HepG2 (cell line): ENCODE measurements at regions not wholly inside any gene's neighbourhood (a gene's known extent, or its start where the extent isn't known, plus 50 kb on each side); places are given as distances from the start of the nearest gene placed in this dataset.

Experiments
- ATAC-seq: fragments of 200-7000 bp; cut with Tn5 transposase; 3 replicates; pipeline ENCODE4 v1.9.1; 2020; ENCODE audit warnings: mild to moderate bottlenecking, moderate library complexity
- BruUV-seq: library from RNA; stranded (reverse); fragments of 400-500 nt; replicated peaks from 2 replicates; lab custom pipeline; 2021; lab: Mats Ljungman, UMichigan
- CTCF ChIA-PET: fragments of 300-600 bp; formaldehyde crosslinking; extraction: SDS; loops from one replicate; lab custom pipeline; 2021; ENCODE audit warnings: low total read pairs, inconsistent platforms, low intra/inter-chr PET ratio; lab: Yijun Ruan, JAX
- POLR2A ChIA-PET: fragments of 350-600 bp; sonication (Branson Sonifier 250); formaldehyde crosslinking; loops from one replicate; lab custom pipeline; 2020; ENCODE audit warnings: antibody characterized with exemption, inconsistent platforms; lab: Yijun Ruan, JAX
- DNase-seq: peaks from one replicate; pipeline ENCODE4 v3.0.0-alpha.2; 2015; ENCODE audit warnings: low spot score
- FAIRE-seq: peaks from 3 replicates; lab custom pipeline; 2011; peaks lifted over from hg19 to GRCh38; lab: Jason Lieb, UNC
- H2AFZ ChIP-seq: one replicate; pipeline ENCODE4 v1.6.1; 2011; ENCODE audit warnings: low read length, inconsistent platforms
- H3K27ac ChIP-seq: fragments of 300-600 bp; 3 replicates; pipeline ENCODE4 v1.8.0; 2011; ENCODE audit warnings: mixed run types, mild to moderate bottlenecking, mixed read lengths, low read length, inconsistent platforms; ENCODE audit not compliant: insufficient read depth; ENCODE audit errors: extremely low read length
- H3K27me3 ChIP-seq, 2 experiments: fragments of 200-600 bp in 1 of 2; 2 replicates in 1 of 2; 3 replicates in 1 of 2; pipeline versions ENCODE4 v1.6.0 to v1.8.0; 2011; ENCODE audit warnings: low read length in 2 of 2, mild to moderate bottlenecking in 2 of 2, moderate library complexity in 2 of 2, inconsistent platforms in 1 of 2; ENCODE audit not compliant: insufficient read depth in 2 of 2, control insufficient read depth in 1 of 2
- H3K36me3 ChIP-seq, 2 experiments: fragments of 200-600 bp in 1 of 2; replicated peaks in 1 of 2; 2 replicates in 1 of 2; 3 replicates in 1 of 2; pipeline versions ENCODE4 v1.5.1 to v1.8.0; 2011; ENCODE audit warnings: low read length in 2 of 2, inconsistent platforms in 1 of 2; ENCODE audit not compliant: insufficient read depth in 2 of 2, control insufficient read depth in 1 of 2
- H3K4me1 ChIP-seq: 2 replicates; pipeline ENCODE4 v1.5.1; 2012; ENCODE audit warnings: low read length, inconsistent platforms; ENCODE audit not compliant: insufficient read depth
- H3K4me2 ChIP-seq: 2 replicates; pipeline ENCODE4 v1.6.0; 2011; ENCODE audit warnings: low read depth, low read length, inconsistent platforms
- H3K4me3 ChIP-seq, 3 experiments: fragments of 200-600 bp in 1 of 3; sonication (generic), shearing (Covaris generic) in 1 of 3; replicated peaks in 1 of 3; 2 replicates each; pipeline ENCODE4 v1.5.1; 2011 to 2016; ENCODE audit warnings: low read length in 3 of 3, inconsistent platforms in 2 of 3, low read depth in 2 of 3, mild to moderate bottlenecking in 2 of 3, control low read depth in 1 of 3, mixed read lengths in 1 of 3; ENCODE audit not compliant: insufficient read depth in 1 of 3
- H3K79me2 ChIP-seq: one replicate; pipeline ENCODE4 v1.6.1; 2011; ENCODE audit warnings: low read length, inconsistent platforms; ENCODE audit not compliant: insufficient read depth
- H3K9ac ChIP-seq: 2 replicates; pipeline ENCODE4 v1.6.0; 2011; ENCODE audit warnings: mild to moderate bottlenecking, low read depth, low read length, inconsistent platforms; ENCODE audit not compliant: insufficient read depth
- H3K9me3 ChIP-seq: 2 replicates; pipeline ENCODE4 v1.5.1; 2012; ENCODE audit warnings: mild to moderate bottlenecking, low read length
- H4K20me1 ChIP-seq: 2 replicates; pipeline ENCODE4 v1.6.0; 2011; ENCODE audit warnings: inconsistent platforms, mild to moderate bottlenecking, low read length, moderate library complexity; ENCODE audit not compliant: insufficient read depth
- ARNT2 ChIP-seq: sonication (generic); formaldehyde crosslinking; IDR thresholded peaks from 2 replicates; pipeline ENCODE4 v1.8.0; 2022; ENCODE audit warnings: mild to moderate bottlenecking, low read depth, missing genetic modification reagents, moderate library complexity
- CHD4 ChIP-seq: fragments of 200-600 bp; sonication (generic); IDR thresholded peaks from 2 replicates; pipeline ENCODE4 v1.7.0; 2017; ENCODE audit warnings: mild to moderate bottlenecking, low read length, borderline replicate concordance
- FLYWCH1 ChIP-seq: sonication (generic); formaldehyde crosslinking; IDR thresholded peaks from 2 replicates; pipeline ENCODE4 v1.8.1; 2023; ENCODE audit warnings: mild to moderate bottlenecking, missing genetic modification reagents
- HNRNPLL ChIP-seq: fragments of 200-400 bp; formaldehyde crosslinking; IDR thresholded peaks from 2 replicates; pipeline ENCODE4 v1.6.1; 2017; ENCODE audit warnings: mild to moderate bottlenecking, low read depth, low read length; ENCODE audit not compliant: poor library complexity, severe bottlenecking
- KLF12 ChIP-seq: sonication (generic); formaldehyde crosslinking; IDR thresholded peaks from 2 replicates; pipeline ENCODE4 v1.4.0; 2020; ENCODE audit warnings: missing genetic modification reagents, borderline replicate concordance
- MAZ ChIP-seq, 2 experiments: sonication (generic) in 1 of 2; formaldehyde crosslinking in 1 of 2; IDR thresholded peaks; 2 replicates each; pipeline versions ENCODE4 v1.5.0 to v1.6.1; 2012 to 2020; ENCODE audit warnings: low read depth in 2 of 2, mild to moderate bottlenecking in 2 of 2, borderline replicate concordance in 1 of 2, improper control_type of control experiment in 1 of 2, low read length in 1 of 2, missing genetic modification reagents in 1 of 2, moderate library complexity in 1 of 2
- PAXIP1 ChIP-seq: sonication (generic); formaldehyde crosslinking; conservative IDR thresholded peaks from 2 replicates; pipeline ENCODE4 v1.4.0; 2020; ENCODE audit warnings: mild to moderate bottlenecking, missing genetic modification reagents, moderate library complexity
- PHF5A ChIP-seq: IDR thresholded peaks from one replicate; pipeline ENCODE4 v1.6.1; 2018; ENCODE audit warnings: low read depth, missing genetic modification reagents; ENCODE audit not compliant: unreplicated experiment
- RXRA ChIP-seq: sonication (generic); formaldehyde crosslinking; IDR thresholded peaks from 2 replicates; pipeline ENCODE4 v1.5.1; 2020; ENCODE audit warnings: missing genetic modification reagents
- STAT5B ChIP-seq: sonication (generic); formaldehyde crosslinking; IDR thresholded peaks from 2 replicates; pipeline ENCODE4 v1.4.0; 2020; ENCODE audit warnings: missing genetic modification reagents
- U2AF1 ChIP-seq: fragments of 200-400 bp; formaldehyde crosslinking; optimal IDR thresholded peaks from 2 replicates; pipeline ENCODE3; 2017; ENCODE audit warnings: mild to moderate bottlenecking, low read depth, low read length
- ZFYVE20 ChIP-seq: sonication (generic); formaldehyde crosslinking; IDR thresholded peaks from 2 replicates; pipeline ENCODE4 v1.8.0; 2023; ENCODE audit warnings: low read depth, mild to moderate bottlenecking, moderate library complexity, missing genetic modification reagents, borderline replicate concordance
- ZNF180 ChIP-seq: sonication (generic); formaldehyde crosslinking; IDR thresholded peaks from 2 replicates; pipeline ENCODE4 v1.4.0; 2020; ENCODE audit warnings: low read depth, missing genetic modification reagents, borderline replicate concordance
- ZNF207 ChIP-seq: fragments of 450-650 bp; IDR thresholded peaks from 2 replicates; pipeline ENCODE4 v1.6.1; 2016; ENCODE audit warnings: antibody characterized with exemption, borderline replicate concordance
- ZNF547 ChIP-seq: sonication (generic); formaldehyde crosslinking; IDR thresholded peaks from 2 replicates; pipeline ENCODE4 v1.5.1; 2020; ENCODE audit warnings: mild to moderate bottlenecking, missing genetic modification reagents
- ZNF619 ChIP-seq: sonication (generic); formaldehyde crosslinking; IDR thresholded peaks from 2 replicates; pipeline ENCODE4 v1.4.0; 2020; ENCODE audit warnings: mild to moderate bottlenecking, missing genetic modification reagents
- ZNF670 ChIP-seq: sonication (generic); formaldehyde crosslinking; IDR thresholded peaks from 2 replicates; pipeline ENCODE4 v1.8.0; 2022; ENCODE audit warnings: mild to moderate bottlenecking, missing genetic modification reagents, borderline replicate concordance
- ZNF780A ChIP-seq: sonication (generic); formaldehyde crosslinking; IDR thresholded peaks from 2 replicates; pipeline ENCODE4 v1.8.0; 2022; ENCODE audit warnings: mild to moderate bottlenecking, missing genetic modification reagents, moderate library complexity
- WGBS: methylation state at CpG from one replicate; pipeline ENCODE4 v1.1.6; 2017; ENCODE audit warnings: low lambda C conversion rate; 5-methylcytosine and 5-hydroxymethylcytosine counted together
- in situ Hi-C: cut with HindIII; loops from 2 replicates; pipeline ENCODE4 v1.10.0; 2017; ENCODE audit warnings: low pct_unique_long_range_greater_than_20kb; ENCODE audit not compliant: extremely low pct_ligation_motif_present
- intact Hi-C: fragments of 100-400 bp; cut with micrococcal nuclease; formaldehyde crosslinking; loops from one replicate; pipeline ENCODE4 v1.10.0; 2022; ENCODE audit not compliant: unreplicated experiment

- TF ChIP-seq ZNF670: no peak
- no peak for TF ChIP-seq CHD4
- TF ChIP-seq FLYWCH1: no peak
Observed at GRCh38 chr3:88985491-88985890, 121.9 kb upstream of the EPHA3 start (continued).

- Histone ChIP-seq H3K4me3 (no peak overlapping the region), H3K9me3 (no peaks in the 10 kb centered on the region), H3K79me2 (no peaks in the 10 kb centered on the region), H4K20me1 (no peaks in the 10 kb centered on the region), H3K27ac (no peak overlapping the region), H2AFZ (no peak overlapping the region), H3K36me3 (no peaks in the 10 kb centered on the region), H3K27me3 (no peaks in the 10 kb centered on the region), H3K9ac (no peak overlapping the region), H3K4me1 (no peaks in the 10 kb centered on the region), H3K4me2 (no peak overlapping the region)
- CTCF ChIA-PET: no interaction called here
- intact Hi-C loops (no loop called here), in situ Hi-C loops (no loop called here)
- no peak for ATAC-seq
- 0% methylated on average over 2 of the region's 2 CpGs for WGBS
- FAIRE-seq: no peak
- POLR2A ChIA-PET: no interaction called here
- DNase-seq: no peak
- no TSS peak for BruUV-seq
- TF ChIP-seq U2AF1: no peak
- no peak for TF ChIP-seq ZNF780A (CRISPR knock-in tag)
- TF ChIP-seq RXRA: no peak
- TF ChIP-seq ZNF180 (CRISPR knock-in tag): no peak
- no peak for TF ChIP-seq ZFYVE20 (CRISPR knock-in tag)
- no peak for TF ChIP-seq STAT5B
- no peak for TF ChIP-seq ARNT2 (CRISPR knock-in tag)
- no peak for TF ChIP-seq ZNF619 (CRISPR knock-in tag)
- TF ChIP-seq PAXIP1 (CRISPR knock-in tag): no peak
- TF ChIP-seq KLF12: no peak
- no peak for TF ChIP-seq PHF5A (CRISPR knock-in tag)
- no peak for TF ChIP-seq ZNF547
- no peak for TF ChIP-seq ZNF207
- no peak for TF ChIP-seq HNRNPLL
- no peak for TF ChIP-seq MAZ (IDR thresholded peaks at IDR 0.05; ENCODE audit: borderline replicate concordance, low read depth, low read length)
- TF ChIP-seq MAZ (CRISPR knock-in tag; IDR thresholded peaks at IDR 0.05; ENCODE audit: low read depth): no peak
Observed at GRCh38 chr3:88986834-88987233, 120.6 kb upstream of the EPHA3 start.
